Effector memory CD4-positive, alpha-beta T cell (primary cell): ENCODE measurements at regions not wholly inside any gene's neighbourhood (a gene's known extent, or its start where the extent isn't known, plus 50 kb on each side); places are given as distances from the start of the nearest gene placed in this dataset.
"Not testable (repeated sequence)": the region's sequence is repeated elsewhere in the genome, so short reads cannot be mapped to it uniquely, and the experiment has no call there.

Source experiments
- DNase-seq, 3 donors: peaks; one replicate each; pipeline ENCODE4 v3.0.0-alpha.2; 2020
- H3K27ac ChIP-seq: 2 replicates; pipeline ENCODE4 v1.7.0; 2013; ENCODE audit warnings: mild to moderate bottlenecking, low read length, moderate library complexity; ENCODE audit not compliant: insufficient read depth, poor library complexity, severe bottlenecking
- H3K27me3 ChIP-seq: replicated peaks from 2 replicates; pipeline ENCODE4 v1.7.0; 2013; ENCODE audit warnings: mild to moderate bottlenecking, low read length; ENCODE audit not compliant: insufficient read depth, control insufficient read depth, poor library complexity, severe bottlenecking
- H3K36me3 ChIP-seq: 2 replicates; pipeline ENCODE4 v1.7.0; 2013; ENCODE audit warnings: mild to moderate bottlenecking, low read length, moderate library complexity; ENCODE audit not compliant: control insufficient read depth, insufficient read depth
- H3K4me1 ChIP-seq: 2 replicates; pipeline ENCODE4 v1.7.0; 2013; ENCODE audit warnings: low read length, mild to moderate bottlenecking; ENCODE audit not compliant: control insufficient read depth, insufficient read depth, poor library complexity, severe bottlenecking
- H3K4me3 ChIP-seq: 2 replicates; pipeline ENCODE4 v1.7.0; 2013; ENCODE audit warnings: low read length, low read depth, mild to moderate bottlenecking; ENCODE audit not compliant: insufficient read depth, poor library complexity, severe bottlenecking
- H3K9me3 ChIP-seq: 2 replicates; pipeline ENCODE4 v1.7.0; 2013; ENCODE audit warnings: mild to moderate bottlenecking, low read length, moderate library complexity; ENCODE audit not compliant: control insufficient read depth

GRCh38 chr1:229142471-229142870 lies 128.4 kb upstream of the RAB4A start:
- no peaks in the 10 kb centered on the region for H3K9me3 ChIP-seq
- H3K4me3 ChIP-seq, result no peak overlapping the region
- no peak for DNase-seq
- no peaks in the 10 kb centered on the region for H3K27me3 ChIP-seq
- no peaks in the 10 kb centered on the region for H3K36me3 ChIP-seq
- H3K4me1 ChIP-seq, result peaks cover 6% of the 10 kb centered on the region
- H3K27ac ChIP-seq, result no peak overlapping the region

- H3K36me3 ChIP-seq, result no peaks in the 10 kb centered on the region
- H3K4me1 ChIP-seq, result no peaks in the 10 kb centered on the region
- no peaks in the 10 kb centered on the region for H3K27me3 ChIP-seq
- H3K9me3 ChIP-seq, result no peaks in the 10 kb centered on the region
- no peak for DNase-seq
- H3K4me3 ChIP-seq, result no peak overlapping the region
- H3K27ac ChIP-seq, result no peak overlapping the region
These were observed 124.3 kb upstream of the RAB4A start for GRCh38 chr1:229146647-229147046.

GRCh38 chr1:229147072-229147471 lies 123.8 kb upstream of the RAB4A start:
- no peaks in the 10 kb centered on the region for H3K9me3 ChIP-seq
- no peak for DNase-seq
- no peak overlapping the region for H3K27ac ChIP-seq
- no peaks in the 10 kb centered on the region for H3K27me3 ChIP-seq
- no peaks in the 10 kb centered on the region for H3K4me1 ChIP-seq
- H3K4me3 ChIP-seq, result no peak overlapping the region
- H3K36me3 ChIP-seq, result no peaks in the 10 kb centered on the region

- Histone ChIP-seq H3K27me3 (no peaks in the 10 kb centered on the region), H3K4me3 (no peak overlapping the region), H3K9me3 (no peaks in the 10 kb centered on the region), H3K4me1 (no peaks in the 10 kb centered on the region), H3K27ac (no peak overlapping the region), H3K36me3 (no peaks in the 10 kb centered on the region)
- DNase-seq, result no peak
These were observed 122.8 kb upstream of the RAB4A start for GRCh38 chr1:229148041-229148671.

- no peak overlapping the region for H3K27ac ChIP-seq
- H3K4me3 ChIP-seq, result no peak overlapping the region
- H3K27me3 ChIP-seq, result no peaks in the 10 kb centered on the region
- no peaks in the 10 kb centered on the region for H3K9me3 ChIP-seq
- DNase-seq, result no peak
- no peaks in the 10 kb centered on the region for H3K4me1 ChIP-seq
- H3K36me3 ChIP-seq, result no peaks in the 10 kb centered on the region
These were observed 122.2 kb upstream of the RAB4A start for GRCh38 chr1:229148743-229149142.

GRCh38 chr1:229149435-229149834 lies 121.5 kb upstream of the RAB4A start:
- Histone ChIP-seq H3K27ac (no peak overlapping the region), H3K9me3 (no peaks in the 10 kb centered on the region), H3K36me3 (no peaks in the 10 kb centered on the region), H3K27me3 (no peaks in the 10 kb centered on the region), H3K4me3 (no peak overlapping the region), H3K4me1 (no peaks in the 10 kb centered on the region)
- no peak for DNase-seq

- no peaks in the 10 kb centered on the region for H3K9me3 ChIP-seq
- H3K4me1 ChIP-seq, result peaks cover 3% of the 10 kb centered on the region
- no peak overlapping the region for H3K4me3 ChIP-seq
- H3K27me3 ChIP-seq, result no peaks in the 10 kb centered on the region
- no peak for DNase-seq
- H3K27ac ChIP-seq, result no peak overlapping the region
- no peaks in the 10 kb centered on the region for H3K36me3 ChIP-seq
These were observed 120.4 kb upstream of the RAB4A start for GRCh38 chr1:229150518-229150917.

- H3K27ac ChIP-seq, H3K27me3 ChIP-seq, DNase-seq, H3K36me3 ChIP-seq, H3K9me3 ChIP-seq, H3K4me3 ChIP-seq, H3K4me1 ChIP-seq: not testable (repeated sequence)
These were observed 119.5 kb upstream of the RAB4A start for GRCh38 chr1:229151412-229151811.

- Histone ChIP-seq H3K4me1 (peaks cover 6% of the 10 kb centered on the region), H3K27me3 (no peaks in the 10 kb centered on the region), H3K36me3 (no peaks in the 10 kb centered on the region), H3K9me3 (no peaks in the 10 kb centered on the region), H3K27ac (no peak overlapping the region), H3K4me3 (no peak overlapping the region)
- DNase-seq, result no peak
These were observed 118.6 kb upstream of the RAB4A start for GRCh38 chr1:229152311-229152710.

- Histone ChIP-seq H3K27me3 (no peaks in the 10 kb centered on the region), H3K9me3 (no peaks in the 10 kb centered on the region), H3K4me3 (no peak overlapping the region), H3K4me1 (peaks cover 6% of the 10 kb centered on the region), H3K36me3 (no peaks in the 10 kb centered on the region), H3K27ac (no peak overlapping the region)
- DNase-seq, result no peak
These were observed 116.9 kb upstream of the RAB4A start for GRCh38 chr1:229153955-229154548.
